NT2/D1 (cell line): ENCODE measurements at regions not wholly inside any gene's neighbourhood (a gene's known extent, or its start where the extent isn't known, plus 50 kb on each side); places are given as distances from the start of the nearest gene placed in this dataset.
"Not testable (repeated sequence)": the region's sequence is repeated elsewhere in the genome, so short reads cannot be mapped to it uniquely, and the experiment has no call there.

Experiments
- SUZ12 ChIP-seq: IDR thresholded peaks from 2 replicates; pipeline ENCODE4 v1.6.1; 2011; ENCODE audit not compliant: insufficient read length, insufficient read depth; ENCODE audit errors: extremely low read depth
- YY1 ChIP-seq: IDR thresholded peaks from 2 replicates; pipeline ENCODE4 v1.6.1; 2011; ENCODE audit not compliant: insufficient read length, insufficient read depth
- ZNF274 ChIP-seq: IDR thresholded peaks from 2 replicates; pipeline ENCODE4 v1.6.1; 2011; ENCODE audit warnings: mild to moderate bottlenecking, low read depth, low read length

- not testable (repeated sequence) for TF ChIP-seq YY1, SUZ12, ZNF274
Measured at GRCh38 chr2:91603996-91604395, 2912.5 kb downstream of the RPIA start.
